HUES48 (cell line): ENCODE measurements at regions not wholly inside any gene's neighbourhood (a gene's known extent, or its start where the extent isn't known, plus 50 kb on each side); places are given as distances from the start of the nearest gene placed in this dataset.
A peak's percentile ranks its signal among the peaks of the same experiment; 100 is the strongest.

Experiments
- H3K27ac ChIP-seq: one replicate; pipeline ENCODE4 v1.7.0; 2013; ENCODE audit warnings: low read depth, low read length, inconsistent platforms
- H3K27me3 ChIP-seq: 2 replicates; pipeline ENCODE4 v1.6.1; 2013; ENCODE audit warnings: mild to moderate bottlenecking, low read length; ENCODE audit not compliant: control insufficient read depth, insufficient read depth
- H3K36me3 ChIP-seq: 2 replicates; pipeline ENCODE4 v1.6.1; 2013; ENCODE audit warnings: low read length; ENCODE audit not compliant: control insufficient read depth, insufficient read depth
- H3K4me1 ChIP-seq: 2 replicates; pipeline ENCODE4 v1.6.1; 2013; ENCODE audit warnings: mild to moderate bottlenecking, low read length; ENCODE audit not compliant: control insufficient read depth, insufficient read depth
- H3K4me3 ChIP-seq: 2 replicates; pipeline ENCODE4 v1.5.1; 2013; ENCODE audit warnings: mild to moderate bottlenecking, low read depth, low read length
- H3K9ac ChIP-seq: 2 replicates; pipeline ENCODE4 v1.6.1; 2013; ENCODE audit warnings: mild to moderate bottlenecking, low read depth, low read length, moderate library complexity
- H3K9me3 ChIP-seq: 2 replicates; pipeline ENCODE4 v1.6.1; 2013; ENCODE audit warnings: low read length; ENCODE audit not compliant: control insufficient read depth, insufficient read depth

- Histone ChIP-seq H3K27ac (no peak overlapping the region), H3K27me3 (no peaks in the 10 kb centered on the region), H3K4me1 (peaks cover 12% of the 10 kb centered on the region; the same call in 1 of the 2 replicates), H3K9ac (no peak overlapping the region), H3K4me3 (no peak overlapping the region), H3K36me3 (no peaks in the 10 kb centered on the region), H3K9me3 (no peaks in the 10 kb centered on the region)
Observed at GRCh38 chr17:77825621-77826020, 132.9 kb upstream of the TNRC6C start.

DNA sequence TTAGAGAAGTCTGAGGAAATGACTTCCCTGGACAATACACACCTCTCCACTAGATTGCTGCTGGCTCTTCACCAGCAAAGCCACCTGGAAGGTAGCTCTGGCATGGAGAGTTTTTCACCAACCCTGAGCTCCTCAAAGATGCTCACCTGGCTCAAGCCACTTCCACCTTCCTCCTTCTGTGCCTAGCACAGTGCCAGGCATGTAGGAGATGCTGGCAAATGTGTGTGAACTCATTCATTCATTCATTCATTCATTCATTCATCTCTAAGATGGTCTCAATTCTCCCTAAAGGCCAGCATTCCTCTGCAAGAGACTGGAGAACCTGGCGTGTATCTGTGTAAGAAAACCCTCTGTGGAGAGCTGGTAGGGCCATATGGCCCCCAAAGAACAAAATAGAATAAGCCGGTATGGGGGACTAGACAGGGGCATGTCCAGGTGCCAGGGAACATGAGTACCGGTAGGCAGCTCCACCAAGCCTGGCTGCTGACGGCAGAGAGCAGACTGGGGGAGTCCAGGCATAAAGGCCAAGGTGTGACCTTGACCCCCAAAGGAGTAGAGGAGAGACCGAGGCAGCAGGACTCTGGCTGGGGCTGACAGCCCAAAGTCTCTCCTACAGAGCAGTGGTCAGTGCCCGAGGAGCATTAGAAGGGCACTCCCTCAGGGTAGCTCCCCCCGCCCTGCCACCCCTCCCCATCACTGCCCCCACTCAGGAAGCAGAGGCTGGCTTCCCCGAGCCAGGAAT lies 132.2 kb upstream of the TNRC6C start:
- Histone ChIP-seq H3K4me3 (no peak overlapping the region), H3K4me1 (peaks cover 18% of the 10 kb centered on the region; the same call in 1 of the 2 replicates), H3K9ac (no peak overlapping the region), H3K27me3 (no peaks in the 10 kb centered on the region), H3K36me3 (no peaks in the 10 kb centered on the region), H3K27ac (no peak overlapping the region), H3K9me3 (no peaks in the 10 kb centered on the region)

- Histone ChIP-seq H3K4me3 (no peak overlapping the region), H3K9ac (no peak overlapping the region), H3K4me1 (peaks cover 18% of the 10 kb centered on the region; the same call in 1 of the 2 replicates), H3K9me3 (no peaks in the 10 kb centered on the region), H3K27ac (no peak overlapping the region), H3K36me3 (no peaks in the 10 kb centered on the region), H3K27me3 (no peaks in the 10 kb centered on the region)
Observed at GRCh38 chr17:77827039-77827438, 131.5 kb upstream of the TNRC6C start.

GRCh38 chr17:77827511-77827910 lies 131.0 kb upstream of the TNRC6C start:
- Histone ChIP-seq H3K9me3 (no peaks in the 10 kb centered on the region), H3K9ac (no peak overlapping the region), H3K4me3 (no peak overlapping the region), H3K4me1 (peaks cover 15% of the 10 kb centered on the region; the same call in 1 of the 2 replicates), H3K27me3 (no peaks in the 10 kb centered on the region), H3K27ac (peak overlapping the region; percentile 8), H3K36me3 (no peaks in the 10 kb centered on the region)

- H3K4me3 ChIP-seq, result no peak overlapping the region
- no peaks in the 10 kb centered on the region for H3K27me3 ChIP-seq
- no peak overlapping the region for H3K9ac ChIP-seq
- no peaks in the 10 kb centered on the region for H3K9me3 ChIP-seq
- H3K4me1 ChIP-seq, result 0 out of 2 replicates have a peak, but pooled peaks cover 13% of the 10 kb centered on the region
- no peaks in the 10 kb centered on the region for H3K36me3 ChIP-seq
- no peak overlapping the region for H3K27ac ChIP-seq
Observed at GRCh38 chr17:77828749-77829539, 129.6 kb upstream of the TNRC6C start.

GRCh38 chr17:77829843-77830799 lies 128.4 kb upstream of the TNRC6C start:
- H3K27me3 ChIP-seq, result no peaks in the 10 kb centered on the region
- H3K4me3 ChIP-seq, result no peak overlapping the region

DNA sequence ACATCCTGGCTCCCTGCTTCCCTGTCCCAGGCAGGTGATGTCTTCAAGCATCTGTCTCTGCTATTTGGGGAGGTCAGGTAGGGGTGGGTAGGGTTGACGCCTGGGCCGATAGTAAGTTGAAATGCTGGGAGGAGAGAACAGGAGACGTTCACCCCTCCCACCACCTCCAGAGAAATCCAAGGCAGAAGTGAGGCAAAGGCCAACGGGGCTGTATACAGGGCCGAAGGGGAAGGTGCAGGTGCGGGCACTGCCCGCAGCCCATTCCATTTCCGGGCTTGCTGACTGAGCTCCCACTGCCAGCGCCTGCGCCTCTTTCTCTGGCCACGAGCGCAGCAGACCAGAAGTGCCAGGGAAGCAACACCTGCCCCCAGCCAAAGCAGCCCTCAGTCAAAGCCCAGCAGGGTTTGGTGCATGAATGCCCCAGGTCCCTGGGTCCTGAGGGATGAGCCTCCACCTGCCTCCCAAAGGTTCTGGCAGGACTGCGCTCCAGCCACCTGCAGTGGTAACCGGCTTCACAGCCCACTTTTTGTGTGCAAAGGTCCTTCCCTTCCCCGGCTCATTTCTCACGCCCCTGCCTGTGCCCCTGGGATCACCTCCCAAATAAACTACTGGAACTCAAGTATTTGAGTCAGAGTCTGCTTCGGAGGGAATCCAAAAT lies 127.6 kb upstream of the TNRC6C start:
- H3K27ac ChIP-seq, result peak overlapping the region; percentile 58
- H3K4me1 ChIP-seq, result peaks cover 26% of the 10 kb centered on the region
- no peak overlapping the region for H3K9ac ChIP-seq
- no peak overlapping the region for H3K4me3 ChIP-seq
- H3K9me3 ChIP-seq, result no peaks in the 10 kb centered on the region
- H3K36me3 ChIP-seq, result no peaks in the 10 kb centered on the region
- H3K27me3 ChIP-seq, result no peaks in the 10 kb centered on the region

More at GRCh38 chr17:77829843-77830799, 128.4 kb upstream of the TNRC6C start:
- H3K9me3 ChIP-seq, result no peaks in the 10 kb centered on the region
- H3K27ac ChIP-seq, result peak overlapping the region; percentile 58
- no peak overlapping the region for H3K9ac ChIP-seq
- no peaks in the 10 kb centered on the region for H3K36me3 ChIP-seq
- peaks cover 24% of the 10 kb centered on the region for H3K4me1 ChIP-seq

GRCh38 chr17:77831474-77832179 lies 126.9 kb upstream of the TNRC6C start:
- H3K4me3 ChIP-seq, result no peak overlapping the region
- no peaks in the 10 kb centered on the region for H3K36me3 ChIP-seq
- peaks cover 26% of the 10 kb centered on the region for H3K4me1 ChIP-seq
- no peak overlapping the region for H3K9ac ChIP-seq
- H3K27me3 ChIP-seq, result no peaks in the 10 kb centered on the region
- no peak overlapping the region for H3K27ac ChIP-seq
- no peaks in the 10 kb centered on the region for H3K9me3 ChIP-seq

DNA sequence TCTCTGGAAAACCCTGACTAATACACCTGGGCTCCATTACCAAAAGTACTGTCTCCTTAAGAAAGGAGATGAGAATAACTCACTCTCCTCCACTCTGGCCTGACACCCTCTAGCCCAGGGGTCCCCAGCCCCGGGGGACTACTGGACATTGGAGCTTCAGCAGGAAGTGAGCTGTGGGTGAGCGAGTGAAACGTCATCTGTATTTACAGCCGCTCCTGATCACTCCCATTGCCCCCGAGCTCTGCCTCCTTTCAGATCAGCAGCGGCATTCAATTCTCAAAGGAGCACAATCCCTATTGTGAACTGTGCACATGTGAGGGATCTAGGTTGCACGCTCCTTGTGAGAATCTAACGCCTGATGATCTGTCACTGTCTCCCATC lies 126.3 kb upstream of the TNRC6C start:
- Histone ChIP-seq H3K4me3 (no peak overlapping the region), H3K9me3 (no peaks in the 10 kb centered on the region), H3K27ac (no peak overlapping the region), H3K36me3 (no peaks in the 10 kb centered on the region), H3K27me3 (no peaks in the 10 kb centered on the region), H3K9ac (no peak overlapping the region), H3K4me1 (peaks cover 26% of the 10 kb centered on the region)

DNA sequence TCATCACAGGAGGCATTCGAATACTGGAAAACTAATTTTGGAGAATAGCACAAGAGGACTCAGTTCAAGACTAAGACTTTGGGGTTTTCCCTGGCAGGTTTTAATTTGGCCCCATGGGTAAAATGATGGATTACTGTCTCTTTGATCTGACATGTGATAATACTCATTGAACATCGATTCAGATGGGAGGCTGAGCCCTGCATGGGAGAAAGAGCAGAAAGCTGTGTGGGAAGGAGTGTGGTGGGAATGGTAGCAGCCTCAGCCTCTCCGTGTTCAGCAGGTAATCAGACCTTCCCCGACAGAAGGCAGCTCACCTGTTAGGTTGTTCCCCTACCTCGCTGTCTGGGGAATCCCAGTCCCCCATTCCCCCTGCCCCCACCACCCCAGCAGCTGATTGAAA lies 124.7 kb upstream of the TNRC6C start:
- peaks cover 26% of the 10 kb centered on the region for H3K4me1 ChIP-seq
- H3K4me3 ChIP-seq, result no peak overlapping the region
- H3K36me3 ChIP-seq, result no peaks in the 10 kb centered on the region
- no peaks in the 10 kb centered on the region for H3K9me3 ChIP-seq
- H3K27me3 ChIP-seq, result no peaks in the 10 kb centered on the region
- H3K9ac ChIP-seq, result no peak overlapping the region
- no peak overlapping the region for H3K27ac ChIP-seq
